A549 (cell line): ENCODE measurements at regions not wholly inside any gene's neighbourhood (a gene's known extent, or its start where the extent isn't known, plus 50 kb on each side); places are given as distances from the start of the nearest gene placed in this dataset.

Experiments
- CBX8 ChIP-seq: fragments of 200-600 bp; sonication (generic); IDR thresholded peaks from 2 replicates; pipeline ENCODE4 v1.6.1; 2016
- CEBPB ChIP-seq, 2 experiments: fragments of >200 bp in 1 of 2; sonication (Bioruptor Twin) in 1 of 2; formaldehyde crosslinking in 1 of 2; IDR thresholded peaks; 2 replicates each; pipeline ENCODE4 v1.6.1; 2012 to 2016
- EP300 ChIP-seq, 2 experiments: fragments of >200 bp; sonication (Bioruptor Twin); formaldehyde crosslinking; IDR thresholded peaks; 2 replicates in 1 of 2; 3 replicates in 1 of 2; pipeline ENCODE4 v1.6.1; 2016 to 2017
- ESRRA ChIP-seq: fragments of 150-350 bp; IDR thresholded peaks from 2 replicates; pipeline ENCODE4 v1.6.1; 2014; ENCODE audit warnings: mild to moderate bottlenecking, low read length, borderline replicate concordance
- NFE2L2 ChIP-seq: fragments of 150-350 bp; conservative IDR thresholded peaks from 2 replicates; pipeline ENCODE4 v1.6.1; 2014; ENCODE audit warnings: low read length
- POLR2A ChIP-seq: IDR thresholded peaks from 2 replicates; pipeline ENCODE4 v1.6.1; 2012; ENCODE audit warnings: mild to moderate bottlenecking, low read length
- RFX5 ChIP-seq: fragments of 450-650 bp; IDR thresholded peaks from 2 replicates; pipeline ENCODE4 v1.7.1; 2014; ENCODE audit warnings: antibody characterized with exemption, mild to moderate bottlenecking, moderate library complexity
- SMC3 ChIP-seq: fragments of >200 bp; sonication (Bioruptor Twin); formaldehyde crosslinking; IDR thresholded peaks from 3 replicates; pipeline ENCODE4 v1.6.1; 2018; ENCODE audit warnings: inconsistent platforms
- TFCP2L1 ChIP-seq: fragments of 250-450 bp; sonication (Bioruptor Pico); IDR thresholded peaks from 2 replicates; pipeline ENCODE4 v1.5.0; 2021; ENCODE audit warnings: mild to moderate bottlenecking
- TF ChIP-seq, protein P1 (sequence below): fragments of >200 bp; sonication (Bioruptor Twin); formaldehyde crosslinking; IDR thresholded peaks from 3 replicates; pipeline ENCODE4 v1.5.1; 2016
- TF ChIP-seq, protein P2 (sequence below): fragments of 150-350 bp; IDR thresholded peaks from 2 replicates; pipeline ENCODE4 v1.6.1; 2014; ENCODE audit warnings: low read depth, mild to moderate bottlenecking, low read length
- TF ChIP-seq, protein P3 (sequence below): fragments of 450-650 bp; IDR thresholded peaks from 2 replicates; pipeline ENCODE4 v1.6.1; 2014; ENCODE audit warnings: antibody characterized with exemption
- TF ChIP-seq, protein P4 (sequence below): fragments of >200 bp; sonication (Bioruptor Twin); formaldehyde crosslinking; IDR thresholded peaks from 3 replicates; pipeline ENCODE4 v1.6.1; 2016

DNA sequence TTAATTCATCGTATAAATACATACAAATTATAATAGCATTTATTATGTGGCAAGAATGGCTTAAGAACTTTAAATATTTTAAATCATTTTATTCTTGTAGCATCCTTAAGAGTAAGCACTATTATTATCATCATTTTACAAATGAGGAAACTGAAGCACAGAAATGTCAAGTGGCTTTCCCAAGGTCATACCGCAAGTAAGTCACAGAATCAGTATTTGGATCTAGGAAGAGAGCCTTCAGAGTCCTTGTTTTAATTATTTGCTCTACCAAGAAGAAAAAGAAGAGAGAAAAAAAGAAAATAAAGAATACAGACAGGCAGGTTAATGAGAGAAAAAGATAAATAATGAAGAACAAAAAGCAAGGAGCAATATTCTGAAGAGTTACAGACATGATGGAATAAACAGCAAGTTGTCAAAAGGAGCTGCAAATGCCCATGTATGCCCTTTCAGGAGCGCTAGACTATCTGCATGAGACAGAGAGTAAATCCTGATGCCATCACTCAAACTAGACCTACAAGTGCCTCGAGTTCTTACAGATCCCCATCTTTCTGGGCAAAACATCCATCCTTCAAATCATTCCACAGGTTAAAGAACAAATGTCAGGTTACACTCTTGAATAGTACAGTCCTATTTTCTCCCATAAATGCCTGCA, 57.8 kb upstream of the ETAA1 start:
- TF ChIP-seq SMC3: no peak
- no peak for TF ChIP-seq NFE2L2
- TF ChIP-seq, protein P1, sequence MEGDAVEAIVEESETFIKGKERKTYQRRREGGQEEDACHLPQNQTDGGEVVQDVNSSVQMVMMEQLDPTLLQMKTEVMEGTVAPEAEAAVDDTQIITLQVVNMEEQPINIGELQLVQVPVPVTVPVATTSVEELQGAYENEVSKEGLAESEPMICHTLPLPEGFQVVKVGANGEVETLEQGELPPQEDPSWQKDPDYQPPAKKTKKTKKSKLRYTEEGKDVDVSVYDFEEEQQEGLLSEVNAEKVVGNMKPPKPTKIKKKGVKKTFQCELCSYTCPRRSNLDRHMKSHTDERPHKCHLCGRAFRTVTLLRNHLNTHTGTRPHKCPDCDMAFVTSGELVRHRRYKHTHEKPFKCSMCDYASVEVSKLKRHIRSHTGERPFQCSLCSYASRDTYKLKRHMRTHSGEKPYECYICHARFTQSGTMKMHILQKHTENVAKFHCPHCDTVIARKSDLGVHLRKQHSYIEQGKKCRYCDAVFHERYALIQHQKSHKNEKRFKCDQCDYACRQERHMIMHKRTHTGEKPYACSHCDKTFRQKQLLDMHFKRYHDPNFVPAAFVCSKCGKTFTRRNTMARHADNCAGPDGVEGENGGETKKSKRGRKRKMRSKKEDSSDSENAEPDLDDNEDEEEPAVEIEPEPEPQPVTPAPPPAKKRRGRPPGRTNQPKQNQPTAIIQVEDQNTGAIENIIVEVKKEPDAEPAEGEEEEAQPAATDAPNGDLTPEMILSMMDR: no peak
- no peak for TF ChIP-seq EP300 (IDR thresholded peaks at IDR 0.05)
- no peak for TF ChIP-seq TFCP2L1
- TF ChIP-seq, protein P2, sequence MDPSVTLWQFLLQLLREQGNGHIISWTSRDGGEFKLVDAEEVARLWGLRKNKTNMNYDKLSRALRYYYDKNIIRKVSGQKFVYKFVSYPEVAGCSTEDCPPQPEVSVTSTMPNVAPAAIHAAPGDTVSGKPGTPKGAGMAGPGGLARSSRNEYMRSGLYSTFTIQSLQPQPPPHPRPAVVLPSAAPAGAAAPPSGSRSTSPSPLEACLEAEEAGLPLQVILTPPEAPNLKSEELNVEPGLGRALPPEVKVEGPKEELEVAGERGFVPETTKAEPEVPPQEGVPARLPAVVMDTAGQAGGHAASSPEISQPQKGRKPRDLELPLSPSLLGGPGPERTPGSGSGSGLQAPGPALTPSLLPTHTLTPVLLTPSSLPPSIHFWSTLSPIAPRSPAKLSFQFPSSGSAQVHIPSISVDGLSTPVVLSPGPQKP: no peak
- TF ChIP-seq, protein P3, sequence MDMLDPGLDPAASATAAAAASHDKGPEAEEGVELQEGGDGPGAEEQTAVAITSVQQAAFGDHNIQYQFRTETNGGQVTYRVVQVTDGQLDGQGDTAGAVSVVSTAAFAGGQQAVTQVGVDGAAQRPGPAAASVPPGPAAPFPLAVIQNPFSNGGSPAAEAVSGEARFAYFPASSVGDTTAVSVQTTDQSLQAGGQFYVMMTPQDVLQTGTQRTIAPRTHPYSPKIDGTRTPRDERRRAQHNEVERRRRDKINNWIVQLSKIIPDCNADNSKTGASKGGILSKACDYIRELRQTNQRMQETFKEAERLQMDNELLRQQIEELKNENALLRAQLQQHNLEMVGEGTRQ: no peak
- TF ChIP-seq POLR2A: no peak
- no peak for TF ChIP-seq RFX5
- TF ChIP-seq CBX8: no peak
- no peak for TF ChIP-seq CEBPB (IDR thresholded peaks at IDR 0.05)
- TF ChIP-seq, protein P4, sequence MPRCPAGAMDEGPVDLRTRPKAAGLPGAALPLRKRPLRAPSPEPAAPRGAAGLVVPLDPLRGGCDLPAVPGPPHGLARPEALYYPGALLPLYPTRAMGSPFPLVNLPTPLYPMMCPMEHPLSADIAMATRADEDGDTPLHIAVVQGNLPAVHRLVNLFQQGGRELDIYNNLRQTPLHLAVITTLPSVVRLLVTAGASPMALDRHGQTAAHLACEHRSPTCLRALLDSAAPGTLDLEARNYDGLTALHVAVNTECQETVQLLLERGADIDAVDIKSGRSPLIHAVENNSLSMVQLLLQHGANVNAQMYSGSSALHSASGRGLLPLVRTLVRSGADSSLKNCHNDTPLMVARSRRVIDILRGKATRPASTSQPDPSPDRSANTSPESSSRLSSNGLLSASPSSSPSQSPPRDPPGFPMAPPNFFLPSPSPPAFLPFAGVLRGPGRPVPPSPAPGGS: no peak
- TF ChIP-seq ESRRA: no peak
